Natural killer cell (primary cell): ENCODE measurements at regions not wholly inside any gene's neighbourhood (a gene's known extent, or its start where the extent isn't known, plus 50 kb on each side); places are given as distances from the start of the nearest gene placed in this dataset.

Experiments used
- ATAC-seq, 3 donors: fragments of 150-1000 bp in 2 of 3; fragments of 200-7000 bp in 1 of 3; cut with Tn5 transposase; 1 replicate in 1 of 3; 2 replicates in 2 of 3; pipeline ENCODE4 v1.10.0; 2021; ENCODE audit warnings: mild to moderate bottlenecking in 2 of 3, moderate library complexity in 2 of 3
- DNase-seq, 2 donors: peaks; one replicate each; pipeline versions ENCODE4 v3.0.0 to v3.0.0-alpha.2; 2013 to 2021; ENCODE audit warnings: mixed read lengths in 1 of 2
- H3K27ac ChIP-seq: one replicate; pipeline ENCODE4 v1.5.1; 2013; ENCODE audit warnings: mild to moderate bottlenecking, low read length
- H3K27me3 ChIP-seq: one replicate; pipeline ENCODE4 v1.6.1; 2013; ENCODE audit warnings: low read length; ENCODE audit not compliant: control insufficient read depth, insufficient read depth
- H3K36me3 ChIP-seq: one replicate; pipeline ENCODE4 v1.6.1; 2013; ENCODE audit warnings: low read length; ENCODE audit not compliant: control insufficient read depth, insufficient read depth
- H3K4me1 ChIP-seq: one replicate; pipeline ENCODE4 v1.6.1; 2013; ENCODE audit warnings: low read length; ENCODE audit not compliant: control insufficient read depth, insufficient read depth
- H3K4me3 ChIP-seq: one replicate; pipeline ENCODE4 v1.5.1; 2013; ENCODE audit warnings: low read length
- H3K9me3 ChIP-seq: one replicate; pipeline ENCODE4 v1.6.1; 2013; ENCODE audit warnings: low read length; ENCODE audit not compliant: control insufficient read depth, insufficient read depth
- H3K27ac Mint-ChIP-seq, 2 donors: one replicate each; pipeline ENCODE4 v1.8.0; 2022; ENCODE audit warnings: mild to moderate bottlenecking in 2 of 2, mixed read lengths in 2 of 2, moderate library complexity in 1 of 2
- H3K27me3 Mint-ChIP-seq, 2 donors: one replicate each; pipeline ENCODE4 v1.8.0; 2022; ENCODE audit warnings: low read depth in 2 of 2, mixed read lengths in 2 of 2
- H3K36me3 Mint-ChIP-seq: one replicate; pipeline ENCODE4 v1.8.0; 2022; ENCODE audit warnings: mixed read lengths
- H3K4me1 Mint-ChIP-seq, 2 donors: one replicate each; pipeline ENCODE4 v1.8.0; 2022; ENCODE audit warnings: mixed read lengths in 2 of 2
- H3K4me3 Mint-ChIP-seq: one replicate; pipeline ENCODE4 v1.8.0; 2022; ENCODE audit warnings: mild to moderate bottlenecking, moderate library complexity, mixed read lengths
- H3K9me3 Mint-ChIP-seq, 2 donors: one replicate each; pipeline ENCODE4 v1.8.0; 2022; ENCODE audit warnings: mixed read lengths in 2 of 2
- WGBS: methylation state at CpG from one replicate; pipeline ENCODE4 v1.1.7; 2013; ENCODE audit warnings: missing lambda C conversion rate; ENCODE audit not compliant: insufficient coverage; 5-methylcytosine and 5-hydroxymethylcytosine counted together
- intact Hi-C: fragments of 100-400 bp; cut with micrococcal nuclease; formaldehyde crosslinking; loops from one replicate; pipeline ENCODE4 v1.14.2; 2022
- TF ChIP-seq, protein P1 (sequence below): fragments of 200-600 bp; IDR thresholded peaks from one replicate; pipeline ENCODE4 v1.8.0; 2022; ENCODE audit warnings: antibody characterized with exemption

DNA sequence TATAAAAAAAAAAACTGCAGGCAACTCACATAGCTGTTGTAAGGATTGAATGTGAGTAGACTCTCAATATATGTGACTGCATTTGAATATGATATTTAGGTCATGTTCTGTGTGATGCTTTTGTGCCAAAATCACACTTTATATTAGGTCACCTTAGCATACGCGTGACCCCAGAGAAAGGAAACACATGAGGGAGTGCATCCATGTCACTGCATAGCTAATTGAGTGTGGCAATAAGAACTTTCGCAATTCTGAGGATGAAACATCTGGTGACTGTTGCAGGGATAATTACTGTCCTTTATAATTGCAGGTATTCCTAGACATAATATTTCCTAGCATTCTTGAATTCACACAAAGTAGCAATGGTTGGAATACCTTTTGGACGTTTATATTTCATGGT lies 459.5 kb upstream of the KLF4 start:
- TF ChIP-seq, protein P1, sequence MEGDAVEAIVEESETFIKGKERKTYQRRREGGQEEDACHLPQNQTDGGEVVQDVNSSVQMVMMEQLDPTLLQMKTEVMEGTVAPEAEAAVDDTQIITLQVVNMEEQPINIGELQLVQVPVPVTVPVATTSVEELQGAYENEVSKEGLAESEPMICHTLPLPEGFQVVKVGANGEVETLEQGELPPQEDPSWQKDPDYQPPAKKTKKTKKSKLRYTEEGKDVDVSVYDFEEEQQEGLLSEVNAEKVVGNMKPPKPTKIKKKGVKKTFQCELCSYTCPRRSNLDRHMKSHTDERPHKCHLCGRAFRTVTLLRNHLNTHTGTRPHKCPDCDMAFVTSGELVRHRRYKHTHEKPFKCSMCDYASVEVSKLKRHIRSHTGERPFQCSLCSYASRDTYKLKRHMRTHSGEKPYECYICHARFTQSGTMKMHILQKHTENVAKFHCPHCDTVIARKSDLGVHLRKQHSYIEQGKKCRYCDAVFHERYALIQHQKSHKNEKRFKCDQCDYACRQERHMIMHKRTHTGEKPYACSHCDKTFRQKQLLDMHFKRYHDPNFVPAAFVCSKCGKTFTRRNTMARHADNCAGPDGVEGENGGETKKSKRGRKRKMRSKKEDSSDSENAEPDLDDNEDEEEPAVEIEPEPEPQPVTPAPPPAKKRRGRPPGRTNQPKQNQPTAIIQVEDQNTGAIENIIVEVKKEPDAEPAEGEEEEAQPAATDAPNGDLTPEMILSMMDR, result no peak
- DNase-seq (no peak), ATAC-seq (no peak)
- no peak overlapping the region for H3K27ac Mint-ChIP-seq
- intact Hi-C loops, result no loop called here
- Histone ChIP-seq H3K27ac (no peak overlapping the region), H3K27me3 (no peaks in the 10 kb centered on the region), H3K4me1 (no peaks in the 10 kb centered on the region), H3K4me3 (no peak overlapping the region), H3K36me3 (no peaks in the 10 kb centered on the region), H3K9me3 (no peaks in the 10 kb centered on the region)
- WGBS, result 98% methylated on average over 3 of the region's 4 CpGs
- no peaks in the 10 kb centered on the region for H3K36me3 Mint-ChIP-seq
- peaks cover 6% of the 10 kb centered on the region in 2 donors for H3K9me3 Mint-ChIP-seq
- no peaks in the 10 kb centered on the region for H3K27me3 Mint-ChIP-seq
- H3K4me1 Mint-ChIP-seq, result no peaks in the 10 kb centered on the region
- H3K4me3 Mint-ChIP-seq, result no peak overlapping the region

DNA sequence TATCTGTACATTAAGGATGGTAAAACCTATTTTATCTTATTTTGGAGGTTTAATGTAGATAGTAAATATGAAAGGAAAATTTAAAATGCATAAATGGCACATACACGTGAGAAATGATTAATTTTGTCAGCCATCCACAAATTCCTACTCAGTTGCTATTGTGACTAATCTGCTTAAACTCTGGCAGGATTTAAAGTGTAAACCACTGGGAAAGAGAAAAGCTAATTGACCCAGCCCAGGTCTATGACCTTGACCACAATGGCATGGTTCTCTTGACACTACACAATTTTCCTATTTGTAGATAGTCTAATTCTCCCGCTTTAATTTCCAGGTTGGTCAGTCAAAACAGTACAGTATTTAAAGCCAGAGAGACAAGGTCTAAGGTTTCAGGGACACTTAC lies 459.0 kb upstream of the KLF4 start:
- Mint-ChIP-seq H3K4me1 (no peaks in the 10 kb centered on the region), H3K36me3 (no peaks in the 10 kb centered on the region), H3K27me3 (no peaks in the 10 kb centered on the region), H3K9me3 (peaks cover 6 to 11% of the 10 kb centered on the region in 2 donors), H3K27ac (no peak overlapping the region), H3K4me3 (no peak overlapping the region)
- Histone ChIP-seq H3K4me3 (no peak overlapping the region), H3K27me3 (no peaks in the 10 kb centered on the region), H3K36me3 (no peaks in the 10 kb centered on the region), H3K4me1 (no peaks in the 10 kb centered on the region), H3K9me3 (no peaks in the 10 kb centered on the region), H3K27ac (no peak overlapping the region)
- DNase-seq (no peak), ATAC-seq (no peak)
- intact Hi-C loops, result no loop called here
- no CpG with 5 or more reads among the region's 2 CpGs for WGBS
- TF ChIP-seq, protein P1, result no peak

DNA sequence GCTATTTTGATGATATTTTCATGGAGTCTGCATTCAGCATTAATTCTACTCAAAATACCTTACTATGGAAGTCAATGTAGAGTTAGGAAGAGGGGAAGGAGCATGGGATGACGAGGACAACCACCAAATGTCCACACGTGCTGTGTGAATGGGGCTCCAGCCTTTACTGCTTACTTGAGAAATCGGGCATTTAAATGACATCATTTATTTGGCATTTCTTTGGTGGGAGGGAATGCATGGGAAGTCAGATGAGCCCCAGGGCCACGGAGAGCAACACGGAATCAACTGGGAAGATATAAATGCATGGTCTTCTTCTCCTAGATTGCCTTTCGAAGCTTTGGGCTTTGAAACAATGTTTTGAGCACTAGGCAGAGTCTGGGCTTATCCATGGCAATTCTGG lies 458.5 kb upstream of the KLF4 start:
- Mint-ChIP-seq H3K27me3 (no peaks in the 10 kb centered on the region), H3K9me3 (peaks cover 6 to 12% of the 10 kb centered on the region in 2 donors), H3K27ac (no peak overlapping the region), H3K36me3 (no peaks in the 10 kb centered on the region), H3K4me3 (no peak overlapping the region), H3K4me1 (no peaks in the 10 kb centered on the region)
- Histone ChIP-seq H3K27me3 (no peaks in the 10 kb centered on the region), H3K4me1 (no peaks in the 10 kb centered on the region), H3K27ac (no peak overlapping the region), H3K9me3 (no peaks in the 10 kb centered on the region), H3K36me3 (no peaks in the 10 kb centered on the region), H3K4me3 (no peak overlapping the region)
- DNase-seq (no peak), ATAC-seq (no peak)
- TF ChIP-seq, protein P1, result no peak
- 77% methylated on average over 6 of the region's 6 CpGs for WGBS
- intact Hi-C loops, result no loop called here

DNA sequence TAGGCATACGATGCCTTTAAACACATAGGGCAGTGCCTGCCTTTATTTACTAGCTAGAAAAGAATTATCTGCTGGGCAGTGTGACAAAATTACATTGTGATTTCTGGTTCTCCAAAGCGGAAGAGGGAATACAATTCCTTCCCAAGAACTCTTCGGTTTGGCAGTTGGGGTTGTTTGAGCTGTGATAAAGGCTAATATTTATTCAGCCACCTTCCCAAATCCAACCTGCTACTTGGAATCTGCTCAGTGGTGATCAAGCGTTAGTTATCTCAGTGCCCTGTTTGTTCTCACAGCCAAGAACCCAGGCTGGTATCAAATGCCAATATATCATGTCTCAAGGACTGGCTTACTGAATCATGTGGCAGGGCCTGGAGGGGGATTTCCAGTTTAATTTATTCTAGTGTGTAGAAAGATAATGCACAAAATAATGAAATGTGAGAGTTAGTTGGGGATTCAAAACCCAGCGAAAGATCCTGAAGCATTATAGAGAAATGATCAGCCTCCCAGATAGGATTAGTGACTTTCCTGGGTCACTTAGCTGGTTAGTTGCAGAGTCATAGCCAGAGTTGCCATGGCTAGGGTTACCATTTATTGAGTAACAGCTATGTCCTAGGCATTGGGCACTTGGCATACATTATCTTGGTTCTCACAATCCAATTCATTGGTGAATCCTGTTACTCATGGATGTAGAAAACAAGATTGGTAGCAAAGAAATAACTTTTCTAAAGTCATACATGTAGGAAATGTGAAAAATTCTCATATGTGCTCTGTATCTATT lies 457.0 kb upstream of the KLF4 start:
- WGBS, result 88% methylated on average over 4 of the region's 5 CpGs
- intact Hi-C loops, result no loop called here

More for the DNA sequence above, 457.0 kb upstream of the KLF4 start:
- Mint-ChIP-seq H3K4me1 (no peaks in the 10 kb centered on the region), H3K27me3 (no peaks in the 10 kb centered on the region), H3K9me3 (peaks cover 9 to 14% of the 10 kb centered on the region in 2 donors), H3K27ac (no peak overlapping the region), H3K36me3 (no peaks in the 10 kb centered on the region), H3K4me3 (no peak overlapping the region)
- ATAC-seq (no peak), DNase-seq (no peak)
- Histone ChIP-seq H3K27me3 (no peaks in the 10 kb centered on the region), H3K27ac (no peak overlapping the region), H3K4me3 (no peak overlapping the region), H3K4me1 (no peaks in the 10 kb centered on the region), H3K36me3 (no peaks in the 10 kb centered on the region), H3K9me3 (no peaks in the 10 kb centered on the region)
- TF ChIP-seq, protein P1, result no peak
